ENCODE measurements at regions not wholly inside any gene's neighbourhood (a gene's known extent, or its start where the extent isn't known, plus 50 kb on each side); places are given as distances from the start of the nearest gene placed in this dataset.

DNA sequence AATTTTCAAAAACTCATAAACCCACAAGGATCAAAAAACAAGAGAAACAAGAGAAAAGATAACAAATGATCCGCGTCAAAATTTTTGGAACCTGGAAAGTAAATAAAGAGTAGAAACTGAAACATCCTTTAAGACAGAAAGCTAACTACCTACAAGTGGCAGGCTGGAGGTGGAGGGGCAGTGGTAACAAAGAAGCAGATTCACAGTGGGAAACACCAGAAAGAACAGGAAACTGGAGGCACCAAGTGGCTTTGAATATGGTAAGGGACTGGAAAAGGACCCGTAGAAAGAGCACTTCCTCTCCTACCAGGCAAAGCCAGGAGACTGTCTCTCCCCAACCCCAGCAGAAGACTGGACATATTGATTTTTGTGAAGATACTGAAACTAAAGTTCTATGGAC lies 100.6 kb upstream of the TARS1 start:
- H3K27ac ChIP-seq (ENCODE audit: low read depth in 1 of 2, low read length in 2 of 2) = no peak overlapping the region
- no peaks in the 10 kb centered on the region for H3K27me3 ChIP-seq (ENCODE audit: control insufficient read depth in 4 of 4, insufficient read depth in 4 of 4, low read length in 3 of 4)
- H3K4me3 ChIP-seq (ENCODE audit: low read depth in 1 of 3, low read length in 3 of 3) = no peak overlapping the region
- no peaks in the 10 kb centered on the region for H3K9me3 ChIP-seq (ENCODE audit: control insufficient read depth in 4 of 4, low read length in 3 of 4)
- no peaks in the 10 kb centered on the region for H3K36me3 ChIP-seq (ENCODE audit: control insufficient read depth in 4 of 4, insufficient read depth in 3 of 4, low read depth in 1 of 4, low read length in 3 of 4)
- 77% methylated on average over 3 of the region's 3 CpGs for WGBS
- H3K4me1 ChIP-seq (ENCODE audit: control insufficient read depth in 4 of 4, insufficient read depth in 4 of 4, low read length in 3 of 4) = no peaks in the 10 kb centered on the region
- TF ChIP-seq JUND (IDR thresholded peaks at IDR 0.05) (no peak), HNF4A (conservative IDR thresholded peaks at IDR 0.05) (no peak), SP1 (IDR thresholded peaks at IDR 0.05) (no peak), RAD21 (IDR thresholded peaks at IDR 0.05) (no peak), NR2F2 (IDR thresholded peaks at IDR 0.05) (no peak), TAF1 (conservative IDR thresholded peaks at IDR 0.05) (no peak), GABPA (IDR thresholded peaks at IDR 0.05 in 1 of 2, conservative IDR thresholded peaks at IDR 0.05 in 1 of 2) (no peak), FOXA2 (IDR thresholded peaks at IDR 0.05) (no peak), EGR1 (IDR thresholded peaks at IDR 0.05; ENCODE audit: low read depth in 2 of 2) (no peak), FOXA1 (IDR thresholded peaks at IDR 0.05) (no peak), HNF4G (IDR thresholded peaks at IDR 0.05) (no peak), RXRA (IDR thresholded peaks at IDR 0.05) (no peak), YY1 (IDR thresholded peaks at IDR 0.05) (no peak)
- TF ChIP-seq, protein P1, sequence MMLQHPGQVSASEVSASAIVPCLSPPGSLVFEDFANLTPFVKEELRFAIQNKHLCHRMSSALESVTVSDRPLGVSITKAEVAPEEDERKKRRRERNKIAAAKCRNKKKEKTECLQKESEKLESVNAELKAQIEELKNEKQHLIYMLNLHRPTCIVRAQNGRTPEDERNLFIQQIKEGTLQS (IDR thresholded peaks at IDR 0.05) = no peak
- TF ChIP-seq, protein P2, sequence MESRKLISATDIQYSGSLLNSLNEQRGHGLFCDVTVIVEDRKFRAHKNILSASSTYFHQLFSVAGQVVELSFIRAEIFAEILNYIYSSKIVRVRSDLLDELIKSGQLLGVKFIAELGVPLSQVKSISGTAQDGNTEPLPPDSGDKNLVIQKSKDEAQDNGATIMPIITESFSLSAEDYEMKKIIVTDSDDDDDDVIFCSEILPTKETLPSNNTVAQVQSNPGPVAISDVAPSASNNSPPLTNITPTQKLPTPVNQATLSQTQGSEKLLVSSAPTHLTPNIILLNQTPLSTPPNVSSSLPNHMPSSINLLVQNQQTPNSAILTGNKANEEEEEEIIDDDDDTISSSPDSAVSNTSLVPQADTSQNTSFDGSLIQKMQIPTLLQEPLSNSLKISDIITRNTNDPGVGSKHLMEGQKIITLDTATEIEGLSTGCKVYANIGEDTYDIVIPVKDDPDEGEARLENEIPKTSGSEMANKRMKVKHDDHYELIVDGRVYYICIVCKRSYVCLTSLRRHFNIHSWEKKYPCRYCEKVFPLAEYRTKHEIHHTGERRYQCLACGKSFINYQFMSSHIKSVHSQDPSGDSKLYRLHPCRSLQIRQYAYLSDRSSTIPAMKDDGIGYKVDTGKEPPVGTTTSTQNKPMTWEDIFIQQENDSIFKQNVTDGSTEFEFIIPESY (IDR thresholded peaks at IDR 0.05) = no peak
- TF ChIP-seq, protein P3, sequence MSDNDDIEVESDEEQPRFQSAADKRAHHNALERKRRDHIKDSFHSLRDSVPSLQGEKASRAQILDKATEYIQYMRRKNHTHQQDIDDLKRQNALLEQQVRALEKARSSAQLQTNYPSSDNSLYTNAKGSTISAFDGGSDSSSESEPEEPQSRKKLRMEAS (IDR thresholded peaks at IDR 0.05) = no peak
- TF ChIP-seq, protein P4, sequence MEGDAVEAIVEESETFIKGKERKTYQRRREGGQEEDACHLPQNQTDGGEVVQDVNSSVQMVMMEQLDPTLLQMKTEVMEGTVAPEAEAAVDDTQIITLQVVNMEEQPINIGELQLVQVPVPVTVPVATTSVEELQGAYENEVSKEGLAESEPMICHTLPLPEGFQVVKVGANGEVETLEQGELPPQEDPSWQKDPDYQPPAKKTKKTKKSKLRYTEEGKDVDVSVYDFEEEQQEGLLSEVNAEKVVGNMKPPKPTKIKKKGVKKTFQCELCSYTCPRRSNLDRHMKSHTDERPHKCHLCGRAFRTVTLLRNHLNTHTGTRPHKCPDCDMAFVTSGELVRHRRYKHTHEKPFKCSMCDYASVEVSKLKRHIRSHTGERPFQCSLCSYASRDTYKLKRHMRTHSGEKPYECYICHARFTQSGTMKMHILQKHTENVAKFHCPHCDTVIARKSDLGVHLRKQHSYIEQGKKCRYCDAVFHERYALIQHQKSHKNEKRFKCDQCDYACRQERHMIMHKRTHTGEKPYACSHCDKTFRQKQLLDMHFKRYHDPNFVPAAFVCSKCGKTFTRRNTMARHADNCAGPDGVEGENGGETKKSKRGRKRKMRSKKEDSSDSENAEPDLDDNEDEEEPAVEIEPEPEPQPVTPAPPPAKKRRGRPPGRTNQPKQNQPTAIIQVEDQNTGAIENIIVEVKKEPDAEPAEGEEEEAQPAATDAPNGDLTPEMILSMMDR (IDR thresholded peaks at IDR 0.05; ENCODE audit: low read depth, low read length, missing input control) = no peak
- H3K9ac ChIP-seq (ENCODE audit: low read depth in 1 of 2, low read length in 2 of 2) = no peak overlapping the region
- DNase-seq (ENCODE audit: low spot score) = no peak

DNA sequence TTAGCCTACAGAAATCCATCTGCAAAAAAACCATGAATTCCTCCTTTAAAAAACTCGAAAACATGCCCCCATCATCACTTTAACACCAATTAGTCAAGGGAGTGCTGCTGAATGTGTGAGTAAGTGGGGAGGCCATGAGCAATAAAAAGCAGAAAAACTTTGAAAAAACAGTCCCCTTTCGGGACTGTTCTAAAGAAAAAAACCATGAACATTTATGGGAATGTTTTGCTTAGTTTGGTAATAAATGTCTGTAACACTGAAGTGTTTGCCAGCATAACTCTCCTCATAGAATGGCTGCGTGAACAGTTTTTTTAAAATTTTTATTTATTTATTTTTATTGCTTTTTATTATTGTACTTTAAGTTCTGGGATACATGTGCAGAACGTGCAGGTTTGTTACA lies 99.4 kb upstream of the TARS1 start:
- 86% methylated on average over 4 of the region's 4 CpGs for WGBS
- no peaks in the 10 kb centered on the region for H3K27me3 ChIP-seq (ENCODE audit: control insufficient read depth in 4 of 4, insufficient read depth in 4 of 4, low read length in 3 of 4)
- DNase-seq (ENCODE audit: low spot score) = no peak
- no peak overlapping the region for H3K27ac ChIP-seq (ENCODE audit: low read depth in 1 of 2, low read length in 2 of 2)
- no peak overlapping the region for H3K9ac ChIP-seq (ENCODE audit: low read depth in 1 of 2, low read length in 2 of 2)
- TF ChIP-seq HNF4A (conservative IDR thresholded peaks at IDR 0.05) = no peak
- TF ChIP-seq FOXA2 (IDR thresholded peaks at IDR 0.05) = no peak
- no peak for TF ChIP-seq TAF1 (conservative IDR thresholded peaks at IDR 0.05)
- no peak for TF ChIP-seq SP1 (IDR thresholded peaks at IDR 0.05)
- TF ChIP-seq, protein P3 (IDR thresholded peaks at IDR 0.05) = no peak
- TF ChIP-seq GABPA (IDR thresholded peaks at IDR 0.05 in 1 of 2, conservative IDR thresholded peaks at IDR 0.05 in 1 of 2) = no peak
- TF ChIP-seq RAD21 (IDR thresholded peaks at IDR 0.05) = no peak
- no peak for TF ChIP-seq JUND (IDR thresholded peaks at IDR 0.05)
- TF ChIP-seq YY1 (IDR thresholded peaks at IDR 0.05) = no peak
- TF ChIP-seq, protein P2 (IDR thresholded peaks at IDR 0.05) = no peak
- no peak overlapping the region for H3K4me3 ChIP-seq (ENCODE audit: low read depth in 1 of 3, low read length in 3 of 3)
- H3K36me3 ChIP-seq (ENCODE audit: control insufficient read depth in 4 of 4, insufficient read depth in 3 of 4, low read depth in 1 of 4, low read length in 3 of 4) = no peaks in the 10 kb centered on the region
- H3K9me3 ChIP-seq (ENCODE audit: control insufficient read depth in 4 of 4, low read length in 3 of 4) = no peaks in the 10 kb centered on the region
- H3K4me1 ChIP-seq (ENCODE audit: control insufficient read depth in 4 of 4, insufficient read depth in 4 of 4, low read length in 3 of 4) = no peaks in the 10 kb centered on the region
